SU-DHL-6 (cell line): ENCODE measurements at regions not wholly inside any gene's neighbourhood (a gene's known extent, or its start where the extent isn't known, plus 50 kb on each side); places are given as distances from the start of the nearest gene placed in this dataset.

ENCODE experiments used
- EZH2phosphoT487 ChIP-seq: fragments of 200-600 bp; sonication (generic), shearing (Covaris generic); conservative IDR thresholded peaks from 2 replicates; pipeline ENCODE4 v1.6.1; 2018; ENCODE audit warnings: mild to moderate bottlenecking, antibody characterized with exemption, low read length, moderate library complexity, mixed read lengths
- TF ChIP-seq, protein P1 (sequence below): fragments of 200-600 bp; sonication (generic); IDR thresholded peaks from one replicate; pipeline ENCODE4 v1.5.1; 2017; ENCODE audit warnings: antibody characterized with exemption, mild to moderate bottlenecking, low read length, moderate library complexity; ENCODE audit not compliant: insufficient read depth, poor library complexity, severe bottlenecking

- TF ChIP-seq, protein P1, sequence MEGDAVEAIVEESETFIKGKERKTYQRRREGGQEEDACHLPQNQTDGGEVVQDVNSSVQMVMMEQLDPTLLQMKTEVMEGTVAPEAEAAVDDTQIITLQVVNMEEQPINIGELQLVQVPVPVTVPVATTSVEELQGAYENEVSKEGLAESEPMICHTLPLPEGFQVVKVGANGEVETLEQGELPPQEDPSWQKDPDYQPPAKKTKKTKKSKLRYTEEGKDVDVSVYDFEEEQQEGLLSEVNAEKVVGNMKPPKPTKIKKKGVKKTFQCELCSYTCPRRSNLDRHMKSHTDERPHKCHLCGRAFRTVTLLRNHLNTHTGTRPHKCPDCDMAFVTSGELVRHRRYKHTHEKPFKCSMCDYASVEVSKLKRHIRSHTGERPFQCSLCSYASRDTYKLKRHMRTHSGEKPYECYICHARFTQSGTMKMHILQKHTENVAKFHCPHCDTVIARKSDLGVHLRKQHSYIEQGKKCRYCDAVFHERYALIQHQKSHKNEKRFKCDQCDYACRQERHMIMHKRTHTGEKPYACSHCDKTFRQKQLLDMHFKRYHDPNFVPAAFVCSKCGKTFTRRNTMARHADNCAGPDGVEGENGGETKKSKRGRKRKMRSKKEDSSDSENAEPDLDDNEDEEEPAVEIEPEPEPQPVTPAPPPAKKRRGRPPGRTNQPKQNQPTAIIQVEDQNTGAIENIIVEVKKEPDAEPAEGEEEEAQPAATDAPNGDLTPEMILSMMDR = no peak
- no peak for TF ChIP-seq EZH2phosphoT487
These were observed 134.1 kb downstream of the ELOVL4 start for GRCh38 chr6:79813143-79813850.
